GM12878 (cell line): ENCODE measurements at regions not wholly inside any gene's neighbourhood (a gene's known extent, or its start where the extent isn't known, plus 50 kb on each side); places are given as distances from the start of the nearest gene placed in this dataset.

Experiments
- ATAC-seq: fragments of 200-7000 bp; cut with Tn5 transposase; 3 replicates; pipeline ENCODE4 v1.9.1; 2020; ENCODE audit warnings: mild to moderate bottlenecking, moderate library complexity
- BruUV-seq: library from RNA; stranded (reverse); fragments of 400-500 nt; replicated peaks from 2 replicates; lab custom pipeline; 2021; lab: Mats Ljungman, UMichigan
- CTCF ChIA-PET: fragments of 300-600 bp; sonication (Branson Sonifier 250); formaldehyde crosslinking; extraction: SDS; loops from one replicate; lab custom pipeline; 2021; ENCODE audit warnings: inconsistent platforms; lab: Yijun Ruan, JAX
- POLR2A ChIA-PET: fragments of 350-600 bp; formaldehyde crosslinking; extraction: SDS; loops from one replicate; lab custom pipeline; 2021; ENCODE audit warnings: inconsistent platforms; lab: Charles Lee
- RAD21 ChIA-PET: fragments of 300-600 bp; sonication (Branson Sonifier 250); formaldehyde crosslinking; loops from one replicate; lab custom pipeline; 2023; ENCODE audit warnings: antibody characterized with exemption; ENCODE audit not compliant: unreplicated experiment; lab: Charles Lee
- SMC1A ChIA-PET: fragments of 300-600 bp; sonication (Branson Sonifier 250); formaldehyde crosslinking; loops from one replicate; lab custom pipeline; 2023; ENCODE audit not compliant: unreplicated experiment, uncharacterized antibody; lab: Charles Lee
- DNase-seq: peaks from one replicate; pipeline ENCODE4 v3.0.0-alpha.2; 2011; ENCODE audit warnings: low read depth, low spot score
- FAIRE-seq: peaks from 3 replicates; lab custom pipeline; 2011; peaks lifted over from hg19 to GRCh38; lab: Jason Lieb, UNC
- H2AFZ ChIP-seq: 2 replicates; pipeline ENCODE4 v1.6.0; 2011; ENCODE audit warnings: low read depth, low read length, control low read depth; ENCODE audit not compliant: control insufficient read depth
- H3K27ac ChIP-seq: 2 replicates; pipeline ENCODE4 v1.5.1; 2011; ENCODE audit warnings: control low read depth; ENCODE audit not compliant: control insufficient read depth, insufficient read depth
- H3K27me3 ChIP-seq, 2 experiments: replicated peaks in 1 of 2; 2 replicates each; pipeline versions ENCODE4 v1.6.0 to v1.6.1; 2011; ENCODE audit warnings: low read length in 1 of 2; ENCODE audit not compliant: control insufficient read depth in 2 of 2, insufficient read depth in 2 of 2
- H3K36me3 ChIP-seq, 2 experiments: 2 replicates each; pipeline ENCODE4 v1.5.1; 2011; ENCODE audit warnings: low read length in 1 of 2; ENCODE audit not compliant: control insufficient read depth in 2 of 2, insufficient read depth in 2 of 2
- H3K4me1 ChIP-seq: 2 replicates; pipeline ENCODE4 v1.6.1; 2011; ENCODE audit warnings: mild to moderate bottlenecking, low read length, moderate library complexity, mixed read lengths; ENCODE audit not compliant: control insufficient read depth, insufficient read depth
- H3K4me2 ChIP-seq: 2 replicates; pipeline ENCODE4 v1.6.0; 2011; ENCODE audit warnings: control low read depth; ENCODE audit not compliant: control insufficient read depth, insufficient read depth
- H3K4me3 ChIP-seq: fragments of 200-600 bp; sonication (generic); 2 replicates; pipeline ENCODE4 v1.5.1; 2016
- H3K79me2 ChIP-seq: 2 replicates; pipeline ENCODE4 v1.6.0; 2011; ENCODE audit warnings: low read length; ENCODE audit not compliant: control insufficient read depth, insufficient read depth
- H3K9ac ChIP-seq: 2 replicates; pipeline ENCODE4 v1.8.0; 2011; ENCODE audit warnings: low read length, control low read depth, mixed read lengths; ENCODE audit not compliant: control insufficient read depth, insufficient read depth
- H3K9me3 ChIP-seq: replicated peaks from 3 replicates; pipeline ENCODE4 v1.5.1; 2011; ENCODE audit warnings: mild to moderate bottlenecking, low read length; ENCODE audit not compliant: control insufficient read depth, insufficient read depth
- H4K20me1 ChIP-seq: 2 replicates; pipeline ENCODE4 v1.6.0; 2011; ENCODE audit not compliant: control insufficient read depth, insufficient read depth
- BHLHE40 ChIP-seq, 2 experiments: fragments of 450-650 bp in 1 of 2; IDR thresholded peaks; 2 replicates each; pipeline ENCODE4 v1.6.1; 2011 to 2017; ENCODE audit warnings: low read depth in 2 of 2, borderline replicate concordance in 1 of 2, improper control_type of control experiment in 1 of 2, low read length in 1 of 2, mild to moderate bottlenecking in 1 of 2
- GATAD2B ChIP-seq: fragments of 450-650 bp; conservative IDR thresholded peaks from 2 replicates; pipeline ENCODE4 v1.6.1; 2017; ENCODE audit warnings: low read depth, mild to moderate bottlenecking, moderate library complexity
- MEF2B ChIP-seq: fragments of 450-650 bp; IDR thresholded peaks from 2 replicates; pipeline ENCODE4 v1.6.1; 2018; ENCODE audit warnings: mild to moderate bottlenecking, moderate library complexity; ENCODE audit not compliant: partially characterized antibody, poor library complexity, severe bottlenecking
- NBN ChIP-seq: fragments of 450-650 bp; IDR thresholded peaks from 2 replicates; pipeline ENCODE4 v1.6.1; 2016
- NFXL1 ChIP-seq: fragments of 450-650 bp; IDR thresholded peaks from 2 replicates; pipeline ENCODE4 v1.6.1; 2017; ENCODE audit warnings: antibody characterized with exemption, mild to moderate bottlenecking, borderline replicate concordance
- NFYB ChIP-seq: IDR thresholded peaks from 2 replicates; pipeline ENCODE4 v1.6.1; 2011; ENCODE audit warnings: low read depth, mild to moderate bottlenecking, low read length, improper control_type of control experiment, moderate library complexity; ENCODE audit not compliant: insufficient read depth
- POLR2AphosphoS2 ChIP-seq: IDR thresholded peaks from 2 replicates; pipeline ENCODE4 v1.6.1; 2011; ENCODE audit warnings: low read depth, mild to moderate bottlenecking, low read length, improper control_type of control experiment, moderate library complexity
- SMAD5 ChIP-seq: IDR thresholded peaks from 2 replicates; pipeline ENCODE4 v1.6.1; 2016; ENCODE audit warnings: antibody characterized with exemption, low read depth
- SPI1 ChIP-seq: IDR thresholded peaks from 2 replicates; pipeline ENCODE4 v1.6.1; 2011; ENCODE audit warnings: low read depth, mild to moderate bottlenecking, low read length, moderate library complexity, borderline replicate concordance; ENCODE audit not compliant: insufficient read depth
- SUPT20H ChIP-seq: IDR thresholded peaks from 2 replicates; pipeline ENCODE4 v1.6.1; 2011; ENCODE audit warnings: low read depth, mild to moderate bottlenecking, low read length, moderate library complexity, borderline replicate concordance; ENCODE audit not compliant: control insufficient read depth
- WGBS: methylation state at CpG from one replicate; pipeline ENCODE4 v1.1.6; 2016; ENCODE audit warnings: low lambda C conversion rate; ENCODE audit not compliant: insufficient replicate concordance, insufficient coverage; ENCODE audit errors: missing lambda C conversion rate; 5-methylcytosine and 5-hydroxymethylcytosine counted together
- in situ Hi-C: fragments of 300-500 bp; cut with MboI; formaldehyde crosslinking; loops from 9 replicates; pipeline ENCODE4 v1.14.3; 2018; ENCODE audit warnings: mixed read lengths
- intact Hi-C: fragments of 100-400 bp; cut with micrococcal nuclease; formaldehyde crosslinking; loops from one replicate; pipeline ENCODE4 v1.14.2; 2022; ENCODE audit not compliant: unreplicated experiment
- TF ChIP-seq, protein P1 (sequence below): IDR thresholded peaks from 2 replicates; pipeline ENCODE4 v1.6.1; 2011; ENCODE audit warnings: low read depth, low read length, improper control_type of control experiment, borderline replicate concordance
- TF ChIP-seq, protein P2 (sequence below): fragments of 450-650 bp; IDR thresholded peaks from 2 replicates; pipeline ENCODE4 v1.6.1; 2016; ENCODE audit warnings: mild to moderate bottlenecking
- TF ChIP-seq, protein P3 (sequence below): IDR thresholded peaks from 2 replicates; pipeline ENCODE4 v1.6.1; 2011; ENCODE audit warnings: borderline replicate concordance, low read depth, mild to moderate bottlenecking, moderate library complexity, low read length; ENCODE audit not compliant: insufficient read depth, poor library complexity, severe bottlenecking

DNA sequence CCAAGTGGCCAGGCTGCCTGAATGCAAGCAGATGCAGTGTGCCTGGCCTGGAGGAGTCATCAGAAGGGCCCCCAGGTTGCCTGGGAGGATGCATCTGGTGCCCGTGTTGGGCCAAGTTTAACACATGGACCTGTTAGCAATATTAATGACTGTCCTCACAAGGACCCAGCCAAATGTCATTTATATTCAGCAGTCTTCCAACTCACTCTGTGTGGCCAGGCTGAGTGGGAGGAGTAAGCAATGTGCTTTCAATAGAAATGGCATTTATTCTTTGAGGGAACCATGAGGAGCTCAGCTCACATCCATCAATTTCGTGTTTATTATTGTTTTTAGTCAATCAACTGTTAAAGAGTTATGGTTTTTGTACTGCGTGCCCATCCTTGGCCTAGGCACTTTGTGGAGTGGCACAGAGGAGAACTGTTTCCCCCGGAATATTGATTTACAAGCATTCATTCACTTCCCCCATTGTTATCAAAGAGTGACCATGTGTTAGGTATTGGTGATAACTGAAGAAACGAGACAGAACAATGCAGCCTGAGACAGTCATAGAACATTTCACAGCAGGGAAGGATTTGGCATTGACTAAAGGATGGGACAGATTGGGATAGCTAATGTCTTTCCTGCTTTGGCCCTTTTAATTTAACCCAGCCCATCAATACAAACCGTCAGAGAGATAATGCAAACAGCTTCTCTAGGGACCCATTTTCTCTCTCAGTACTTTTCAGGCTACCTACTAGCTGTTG is 725.2 kb downstream of the TSN start (continued):
- no peak for TF ChIP-seq SUPT20H

DNA sequence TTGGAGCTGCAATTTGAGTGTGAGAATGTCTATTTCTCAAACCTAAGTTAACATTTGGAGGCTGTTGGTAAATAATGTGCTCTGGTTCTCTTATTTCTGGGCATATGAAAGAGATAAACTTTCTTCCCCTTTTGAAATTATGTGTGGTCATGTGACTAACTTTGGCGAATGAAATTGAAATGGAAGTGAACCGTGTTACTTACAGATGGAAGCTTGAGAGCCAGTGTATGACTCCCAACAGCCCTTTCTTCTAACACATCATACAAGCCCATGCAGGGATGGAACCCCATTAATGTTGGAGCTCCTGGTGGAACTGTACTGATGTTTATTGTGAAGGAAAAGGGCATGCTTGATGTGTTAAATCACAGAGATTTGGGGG is 725.8 kb downstream of the TSN start:
- CTCF ChIA-PET, result interaction anchor here (1.1 kb wide), 1 partner anchor 15 kb away, joined by 3 read pairs; no protein-coding TSS in a partner anchor

DNA sequence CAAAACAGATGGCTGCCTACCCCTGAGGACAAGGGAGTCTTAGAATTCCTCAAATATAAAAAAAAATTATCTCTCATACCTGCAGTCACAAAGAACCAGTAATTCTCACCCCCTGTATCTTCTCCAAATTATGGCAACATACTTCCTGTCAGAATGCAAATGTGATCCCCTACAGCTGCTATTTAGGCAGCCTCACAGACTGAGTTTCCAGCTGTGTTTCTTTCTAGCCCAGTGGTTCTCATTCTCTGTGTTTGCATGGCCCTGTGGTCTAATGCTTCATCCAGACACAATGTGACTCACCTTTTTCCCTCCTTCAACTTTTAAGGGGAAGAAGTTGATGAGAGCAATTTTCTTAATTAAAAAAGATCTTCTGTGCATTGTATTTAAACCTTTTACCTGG is 726.3 kb downstream of the TSN start:
- Histone ChIP-seq H3K79me2 (no peaks in the 10 kb centered on the region), H3K27me3 (no peaks in the 10 kb centered on the region), H3K4me3 (no peak overlapping the region), H3K27ac (no peak overlapping the region), H3K9ac (no peak overlapping the region), H3K9me3 (no peaks in the 10 kb centered on the region), H4K20me1 (no peaks in the 10 kb centered on the region), H3K4me1 (no peaks in the 10 kb centered on the region), H3K4me2 (no peak overlapping the region), H2AFZ (no peak overlapping the region), H3K36me3 (no peaks in the 10 kb centered on the region)
- ChIA-PET RAD21 (interaction anchor here (1.6 kb wide), 1 partner anchor 34 kb away, joined by 4 read pairs; no protein-coding TSS in a partner anchor), SMC1A (interaction anchor here (0.9 to 1.6 kb wide), 3 partner anchors 9 to 46 kb away, joined by 3 to 5 read pairs (median 3); no protein-coding TSS in a partner anchor), CTCF (interaction anchor here (1.1 kb wide), 1 partner anchor 15 kb away, joined by 3 read pairs; no protein-coding TSS in a partner anchor), POLR2A (no interaction called here)
- ATAC-seq, result no peak
- FAIRE-seq, result no peak
- DNase-seq, result no peak
- intact Hi-C loops, result no loop called here
- in situ Hi-C loops, result no loop called here
- BruUV-seq, result no TSS peak
- TF ChIP-seq NBN (no peak), BHLHE40 (IDR thresholded peaks at IDR 0.05; ENCODE audit: borderline replicate concordance in 1 of 2, low read depth in 2 of 2, low read length in 1 of 2) (no peak), GATAD2B (no peak), SPI1 (no peak), NFXL1 (no peak)
- TF ChIP-seq, protein P1, sequence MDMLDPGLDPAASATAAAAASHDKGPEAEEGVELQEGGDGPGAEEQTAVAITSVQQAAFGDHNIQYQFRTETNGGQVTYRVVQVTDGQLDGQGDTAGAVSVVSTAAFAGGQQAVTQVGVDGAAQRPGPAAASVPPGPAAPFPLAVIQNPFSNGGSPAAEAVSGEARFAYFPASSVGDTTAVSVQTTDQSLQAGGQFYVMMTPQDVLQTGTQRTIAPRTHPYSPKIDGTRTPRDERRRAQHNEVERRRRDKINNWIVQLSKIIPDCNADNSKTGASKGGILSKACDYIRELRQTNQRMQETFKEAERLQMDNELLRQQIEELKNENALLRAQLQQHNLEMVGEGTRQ, result no peak
- TF ChIP-seq, protein P2, sequence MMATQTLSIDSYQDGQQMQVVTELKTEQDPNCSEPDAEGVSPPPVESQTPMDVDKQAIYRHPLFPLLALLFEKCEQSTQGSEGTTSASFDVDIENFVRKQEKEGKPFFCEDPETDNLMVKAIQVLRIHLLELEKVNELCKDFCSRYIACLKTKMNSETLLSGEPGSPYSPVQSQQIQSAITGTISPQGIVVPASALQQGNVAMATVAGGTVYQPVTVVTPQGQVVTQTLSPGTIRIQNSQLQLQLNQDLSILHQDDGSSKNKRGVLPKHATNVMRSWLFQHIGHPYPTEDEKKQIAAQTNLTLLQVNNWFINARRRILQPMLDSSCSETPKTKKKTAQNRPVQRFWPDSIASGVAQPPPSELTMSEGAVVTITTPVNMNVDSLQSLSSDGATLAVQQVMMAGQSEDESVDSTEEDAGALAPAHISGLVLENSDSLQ, result no peak
- TF ChIP-seq, protein P3, sequence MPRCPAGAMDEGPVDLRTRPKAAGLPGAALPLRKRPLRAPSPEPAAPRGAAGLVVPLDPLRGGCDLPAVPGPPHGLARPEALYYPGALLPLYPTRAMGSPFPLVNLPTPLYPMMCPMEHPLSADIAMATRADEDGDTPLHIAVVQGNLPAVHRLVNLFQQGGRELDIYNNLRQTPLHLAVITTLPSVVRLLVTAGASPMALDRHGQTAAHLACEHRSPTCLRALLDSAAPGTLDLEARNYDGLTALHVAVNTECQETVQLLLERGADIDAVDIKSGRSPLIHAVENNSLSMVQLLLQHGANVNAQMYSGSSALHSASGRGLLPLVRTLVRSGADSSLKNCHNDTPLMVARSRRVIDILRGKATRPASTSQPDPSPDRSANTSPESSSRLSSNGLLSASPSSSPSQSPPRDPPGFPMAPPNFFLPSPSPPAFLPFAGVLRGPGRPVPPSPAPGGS, result no peak

More for the DNA sequence above, 725.8 kb downstream of the TSN start:
- ATAC-seq (no peak), DNase-seq (no peak), FAIRE-seq (no peak)
- H3K9me3 ChIP-seq, result no peaks in the 10 kb centered on the region
- H3K27me3 ChIP-seq, result no peaks in the 10 kb centered on the region
- H4K20me1 ChIP-seq, result no peaks in the 10 kb centered on the region
- no peaks in the 10 kb centered on the region for H3K36me3 ChIP-seq
- ChIA-PET RAD21 (no interaction called here), POLR2A (no interaction called here), SMC1A (interaction anchor here (1.3 to 1.6 kb wide), 2 partner anchors 14 kb away, joined by 3 to 4 read pairs; no protein-coding TSS in a partner anchor)
- no peaks in the 10 kb centered on the region for H3K79me2 ChIP-seq
- no peaks in the 10 kb centered on the region for H3K4me1 ChIP-seq
- no peak overlapping the region for H3K9ac ChIP-seq
- no peak overlapping the region for H3K4me2 ChIP-seq
- no peak overlapping the region for H3K4me3 ChIP-seq
- TF ChIP-seq NFYB (0 out of 2 replicates have a peak, but pooled peaks have one; percentile 46), POLR2AphosphoS2 (no peak), MEF2B (no peak), SMAD5 (no peak)
- no peak overlapping the region for H2AFZ ChIP-seq
- intact Hi-C loops, result no loop called here
- H3K27ac ChIP-seq, result no peak overlapping the region
- in situ Hi-C loops, result no loop called here
- WGBS, result 18% methylated on average over 2 of the region's 2 CpGs
- no TSS peak for BruUV-seq
